WTC11 (cell line): ENCODE measurements at regions not wholly inside any gene's neighbourhood (a gene's known extent, or its start where the extent isn't known, plus 50 kb on each side); places are given as distances from the start of the nearest gene placed in this dataset.
"Not testable (repeated sequence)": the region's sequence is repeated elsewhere in the genome, so short reads cannot be mapped to it uniquely, and the experiment has no call there.

Source experiments
- ATAC-seq: fragments of 200-7000 bp; cut with Tn5 transposase; 2 replicates; pipeline ENCODE4 v1.10.0; 2021; ENCODE audit warnings: mild to moderate bottlenecking, moderate library complexity
- CTCF ChIA-PET: fragments of 300-600 bp; sonication (Branson Sonifier 250); formaldehyde crosslinking; loops from one replicate; lab custom pipeline; 2021; ENCODE audit warnings: antibody characterized with exemption; lab: Charles Lee
- POLR2A ChIA-PET: fragments of 350-600 bp; sonication (Branson Sonifier 250); formaldehyde crosslinking; loops from one replicate; lab custom pipeline; 2021; ENCODE audit warnings: antibody characterized with exemption; lab: Charles Lee
- DNase-seq: peaks from one replicate; pipeline ENCODE4 v3.0.0; 2021; ENCODE audit warnings: low spot score
- H3K27ac Mint-ChIP-seq: 2 replicates; pipeline ENCODE4 v1.8.0; 2021; ENCODE audit warnings: mixed read lengths
- H3K27me3 Mint-ChIP-seq: 2 replicates; pipeline ENCODE4 v1.8.0; 2021; ENCODE audit warnings: low read depth, mild to moderate bottlenecking, moderate library complexity, mixed read lengths
- H3K36me3 Mint-ChIP-seq: 2 replicates; pipeline ENCODE4 v1.8.0; 2021; ENCODE audit warnings: mixed read lengths
- H3K4me1 Mint-ChIP-seq: 2 replicates; pipeline ENCODE4 v1.8.0; 2022; ENCODE audit warnings: mixed read lengths
- H3K4me3 Mint-ChIP-seq: 2 replicates; pipeline ENCODE4 v1.8.0; 2021; ENCODE audit warnings: mild to moderate bottlenecking, moderate library complexity, mixed read lengths
- H3K9me3 Mint-ChIP-seq: 2 replicates; pipeline ENCODE4 v1.8.0; 2021; ENCODE audit warnings: mixed read lengths
- ATF1 ChIP-seq: sonication (generic); formaldehyde crosslinking; IDR thresholded peaks from 2 replicates; pipeline ENCODE4 v1.8.1; 2023; ENCODE audit warnings: mild to moderate bottlenecking, moderate library complexity, missing genetic modification reagents
- ETV6 ChIP-seq: sonication (generic); formaldehyde crosslinking; IDR thresholded peaks from 2 replicates; pipeline ENCODE4 v1.8.1; 2022; ENCODE audit warnings: mild to moderate bottlenecking, missing genetic modification reagents
- MYBL2 ChIP-seq: sonication (generic); formaldehyde crosslinking; IDR thresholded peaks from 2 replicates; pipeline ENCODE4 v1.8.1; 2023; ENCODE audit warnings: mild to moderate bottlenecking, moderate library complexity, missing genetic modification reagents
- OVOL2 ChIP-seq: fragments of 250-450 bp; sonication (Bioruptor Pico); IDR thresholded peaks from 2 replicates; pipeline ENCODE4 v1.9.0; 2021; ENCODE audit warnings: mild to moderate bottlenecking, borderline replicate concordance
- RELA ChIP-seq: sonication (generic); formaldehyde crosslinking; IDR thresholded peaks from 2 replicates; pipeline ENCODE4 v1.8.1; 2022; ENCODE audit warnings: missing genetic modification reagents, mild to moderate bottlenecking, borderline replicate concordance
- TEAD1 ChIP-seq: sonication (generic); formaldehyde crosslinking; IDR thresholded peaks from 2 replicates; pipeline ENCODE4 v1.8.0; 2022; ENCODE audit warnings: mild to moderate bottlenecking, missing genetic modification reagents
- USF2 ChIP-seq: sonication (generic); formaldehyde crosslinking; IDR thresholded peaks from 2 replicates; pipeline ENCODE4 v1.8.1; 2023; ENCODE audit warnings: mild to moderate bottlenecking, missing genetic modification reagents, moderate library complexity
- ZBTB43 ChIP-seq: sonication (generic); formaldehyde crosslinking; IDR thresholded peaks from 2 replicates; pipeline ENCODE4 v1.8.1; 2023; ENCODE audit warnings: mild to moderate bottlenecking, missing genetic modification reagents
- ZNF138 ChIP-seq: sonication (generic); formaldehyde crosslinking; conservative IDR thresholded peaks from 2 replicates; pipeline ENCODE4 v1.8.1; 2022; ENCODE audit warnings: mild to moderate bottlenecking, moderate library complexity, missing genetic modification reagents
- TF ChIP-seq, protein P1 (sequence below): fragments of 250-450 bp; sonication (Bioruptor Pico); IDR thresholded peaks from 2 replicates; pipeline ENCODE4 v1.9.0; 2021; ENCODE audit warnings: mild to moderate bottlenecking
- TF ChIP-seq, protein P2 (sequence below): fragments of 200-600 bp; IDR thresholded peaks from 2 replicates; pipeline ENCODE4 v1.8.0; 2022; ENCODE audit warnings: antibody characterized with exemption
- TF ChIP-seq, protein P3 (sequence below): sonication (generic); formaldehyde crosslinking; IDR thresholded peaks from 2 replicates; pipeline ENCODE4 v1.8.1; 2022; ENCODE audit warnings: low read depth, missing genetic modification reagents, borderline replicate concordance
- TF ChIP-seq, protein P4 (sequence below): sonication (generic); formaldehyde crosslinking; conservative IDR thresholded peaks from 2 replicates; pipeline ENCODE4 v1.8.1; 2023; ENCODE audit warnings: mild to moderate bottlenecking, low read depth, missing genetic modification reagents, moderate library complexity
- TF ChIP-seq, protein P5 (sequence below): fragments of 250-450 bp; sonication (Bioruptor Pico); IDR thresholded peaks from 2 replicates; pipeline ENCODE4 v1.9.0; 2021; ENCODE audit warnings: mild to moderate bottlenecking

DNA sequence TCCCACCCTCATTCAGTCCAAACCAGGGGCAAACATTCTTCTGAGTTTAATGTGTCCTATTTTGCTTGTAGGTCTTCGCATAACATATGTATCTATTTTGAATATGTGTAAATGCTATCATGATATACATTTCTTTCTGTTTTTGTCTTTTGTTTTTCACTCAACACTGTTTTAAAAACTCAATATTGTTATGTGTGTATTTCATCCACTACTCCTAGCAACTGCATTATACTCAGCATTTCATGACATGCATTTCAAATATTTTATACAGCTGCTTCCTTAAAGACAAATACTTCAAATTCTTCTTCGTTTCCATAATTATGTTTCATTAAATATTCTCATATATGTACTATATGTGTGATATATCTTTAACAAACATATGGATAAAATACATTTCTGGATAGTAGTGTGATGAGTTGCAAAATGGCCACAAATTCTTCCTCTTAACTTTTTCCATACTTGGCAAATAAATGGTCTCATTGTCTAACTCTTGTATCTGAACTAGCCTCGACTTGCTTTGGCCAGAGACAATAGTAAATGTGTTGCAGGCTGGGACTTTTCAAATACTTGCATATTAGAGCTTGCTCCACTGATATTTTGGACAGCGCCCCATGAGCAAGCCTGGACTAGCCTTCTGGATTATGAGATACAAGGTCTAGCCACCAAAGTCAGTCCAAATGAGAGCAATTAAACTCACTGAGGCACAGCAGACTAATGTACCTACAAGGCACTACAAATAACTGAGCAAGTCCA is 539.7 kb upstream of the KCND2 start (continued):
- no peak for TF ChIP-seq ZNF138 (CRISPR knock-in tag)

DNA sequence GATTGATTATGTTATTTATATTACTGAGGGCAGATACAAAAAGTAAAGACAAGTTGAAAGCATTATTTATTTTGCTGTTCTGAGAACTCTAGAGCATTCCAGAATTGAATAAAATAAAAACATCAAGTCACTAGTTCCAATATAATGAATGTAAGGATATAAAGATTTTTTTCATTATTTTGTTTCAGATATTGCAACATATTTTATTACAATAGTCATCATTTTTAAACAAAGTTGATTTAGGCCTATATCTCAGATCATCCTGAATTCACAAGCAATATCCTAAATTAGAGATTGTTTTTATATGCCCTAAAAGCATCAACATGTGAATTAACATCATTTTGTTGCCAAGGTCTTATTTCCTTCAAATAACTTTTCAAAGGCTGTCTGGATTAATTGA is 535.6 kb upstream of the KCND2 start:
- no peak overlapping the region for H3K27ac Mint-ChIP-seq
- TF ChIP-seq RELA (CRISPR knock-in tag) (no peak), MYBL2 (CRISPR knock-in tag) (no peak)
- no peak for DNase-seq
- ChIA-PET CTCF (no interaction called here), POLR2A (no interaction called here)
- H3K4me1 Mint-ChIP-seq, result peaks cover 2% of the 10 kb centered on the region
- ATAC-seq, result no peak
- H3K9me3 Mint-ChIP-seq, result no peaks in the 10 kb centered on the region
- no peaks in the 10 kb centered on the region for H3K36me3 Mint-ChIP-seq
- H3K4me3 Mint-ChIP-seq, result no peak overlapping the region
- H3K27me3 Mint-ChIP-seq, result no peaks in the 10 kb centered on the region

DNA sequence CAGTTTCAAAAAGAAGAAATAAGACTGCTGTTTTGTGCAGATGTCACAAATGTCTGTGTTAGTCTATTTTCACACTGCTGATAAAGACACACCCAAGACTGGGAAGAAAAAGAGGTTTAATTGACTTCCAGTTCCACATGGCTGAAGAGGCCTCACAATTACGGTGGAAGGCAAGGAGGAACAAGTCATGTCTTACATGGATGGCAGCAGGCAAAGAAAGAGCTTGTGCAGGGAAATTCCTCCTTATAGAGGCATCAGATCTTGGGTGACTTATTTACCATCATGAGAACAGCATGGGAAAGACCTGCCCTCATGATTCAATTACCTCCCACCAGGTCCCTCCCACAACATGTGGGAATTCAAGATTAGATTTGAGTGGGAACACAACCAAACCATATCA is 527.7 kb upstream of the KCND2 start:
- ATAC-seq, H3K36me3 Mint-ChIP-seq: not testable (repeated sequence)
- peaks cover 10% of the 10 kb centered on the region for H3K4me1 Mint-ChIP-seq

GRCh38 chr7:119748251-119748860 is 524.6 kb upstream of the KCND2 start:
- Mint-ChIP-seq H3K27me3 (no peaks in the 10 kb centered on the region), H3K36me3 (no peaks in the 10 kb centered on the region), H3K4me3 (no peak overlapping the region), H3K4me1 (peaks cover 13% of the 10 kb centered on the region), H3K27ac (no peak overlapping the region), H3K9me3 (peaks cover 7% of the 10 kb centered on the region)
- POLR2A ChIA-PET, result no interaction called here
- DNase-seq (no peak), ATAC-seq (no peak)
- TF ChIP-seq, protein P1, sequence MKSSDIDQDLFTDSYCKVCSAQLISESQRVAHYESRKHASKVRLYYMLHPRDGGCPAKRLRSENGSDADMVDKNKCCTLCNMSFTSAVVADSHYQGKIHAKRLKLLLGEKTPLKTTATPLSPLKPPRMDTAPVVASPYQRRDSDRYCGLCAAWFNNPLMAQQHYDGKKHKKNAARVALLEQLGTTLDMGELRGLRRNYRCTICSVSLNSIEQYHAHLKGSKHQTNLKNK (CRISPR knock-in tag), result no peak
- TF ChIP-seq, protein P2, sequence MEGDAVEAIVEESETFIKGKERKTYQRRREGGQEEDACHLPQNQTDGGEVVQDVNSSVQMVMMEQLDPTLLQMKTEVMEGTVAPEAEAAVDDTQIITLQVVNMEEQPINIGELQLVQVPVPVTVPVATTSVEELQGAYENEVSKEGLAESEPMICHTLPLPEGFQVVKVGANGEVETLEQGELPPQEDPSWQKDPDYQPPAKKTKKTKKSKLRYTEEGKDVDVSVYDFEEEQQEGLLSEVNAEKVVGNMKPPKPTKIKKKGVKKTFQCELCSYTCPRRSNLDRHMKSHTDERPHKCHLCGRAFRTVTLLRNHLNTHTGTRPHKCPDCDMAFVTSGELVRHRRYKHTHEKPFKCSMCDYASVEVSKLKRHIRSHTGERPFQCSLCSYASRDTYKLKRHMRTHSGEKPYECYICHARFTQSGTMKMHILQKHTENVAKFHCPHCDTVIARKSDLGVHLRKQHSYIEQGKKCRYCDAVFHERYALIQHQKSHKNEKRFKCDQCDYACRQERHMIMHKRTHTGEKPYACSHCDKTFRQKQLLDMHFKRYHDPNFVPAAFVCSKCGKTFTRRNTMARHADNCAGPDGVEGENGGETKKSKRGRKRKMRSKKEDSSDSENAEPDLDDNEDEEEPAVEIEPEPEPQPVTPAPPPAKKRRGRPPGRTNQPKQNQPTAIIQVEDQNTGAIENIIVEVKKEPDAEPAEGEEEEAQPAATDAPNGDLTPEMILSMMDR, result no peak
- CTCF ChIA-PET, result no interaction called here

More for the DNA sequence above, 527.7 kb upstream of the KCND2 start:
- H3K4me3 Mint-ChIP-seq, H3K9me3 Mint-ChIP-seq, CTCF ChIA-PET, DNase-seq, POLR2A ChIA-PET, H3K27me3 Mint-ChIP-seq, H3K27ac Mint-ChIP-seq: not testable (repeated sequence)

GRCh38 chr7:119748991-119749390 is 524.0 kb upstream of the KCND2 start:
- H3K4me3 Mint-ChIP-seq, result no peak overlapping the region
- ChIA-PET CTCF (no interaction called here), POLR2A (no interaction called here)
- H3K4me1 Mint-ChIP-seq, result peaks cover 19% of the 10 kb centered on the region
- no peak overlapping the region for H3K27ac Mint-ChIP-seq
- H3K27me3 Mint-ChIP-seq, result no peaks in the 10 kb centered on the region
- no peaks in the 10 kb centered on the region for H3K36me3 Mint-ChIP-seq
- DNase-seq (no peak), ATAC-seq (no peak)
- H3K9me3 Mint-ChIP-seq, result peaks cover 7% of the 10 kb centered on the region
- TF ChIP-seq, protein P3, sequence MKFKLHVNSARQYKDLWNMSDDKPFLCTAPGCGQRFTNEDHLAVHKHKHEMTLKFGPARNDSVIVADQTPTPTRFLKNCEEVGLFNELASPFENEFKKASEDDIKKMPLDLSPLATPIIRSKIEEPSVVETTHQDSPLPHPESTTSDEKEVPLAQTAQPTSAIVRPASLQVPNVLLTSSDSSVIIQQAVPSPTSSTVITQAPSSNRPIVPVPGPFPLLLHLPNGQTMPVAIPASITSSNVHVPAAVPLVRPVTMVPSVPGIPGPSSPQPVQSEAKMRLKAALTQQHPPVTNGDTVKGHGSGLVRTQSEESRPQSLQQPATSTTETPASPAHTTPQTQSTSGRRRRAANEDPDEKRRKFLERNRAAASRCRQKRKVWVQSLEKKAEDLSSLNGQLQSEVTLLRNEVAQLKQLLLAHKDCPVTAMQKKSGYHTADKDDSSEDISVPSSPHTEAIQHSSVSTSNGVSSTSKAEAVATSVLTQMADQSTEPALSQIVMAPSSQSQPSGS (CRISPR knock-in tag), result no peak
- no peak for TF ChIP-seq OVOL2
- TF ChIP-seq ZBTB43, result no peak
- no peak for TF ChIP-seq TEAD1 (CRISPR knock-in tag)
- no peak for TF ChIP-seq ATF1 (CRISPR knock-in tag)
- TF ChIP-seq ETV6 (CRISPR knock-in tag), result no peak
- TF ChIP-seq USF2 (CRISPR knock-in tag), result no peak
- TF ChIP-seq, protein P4, sequence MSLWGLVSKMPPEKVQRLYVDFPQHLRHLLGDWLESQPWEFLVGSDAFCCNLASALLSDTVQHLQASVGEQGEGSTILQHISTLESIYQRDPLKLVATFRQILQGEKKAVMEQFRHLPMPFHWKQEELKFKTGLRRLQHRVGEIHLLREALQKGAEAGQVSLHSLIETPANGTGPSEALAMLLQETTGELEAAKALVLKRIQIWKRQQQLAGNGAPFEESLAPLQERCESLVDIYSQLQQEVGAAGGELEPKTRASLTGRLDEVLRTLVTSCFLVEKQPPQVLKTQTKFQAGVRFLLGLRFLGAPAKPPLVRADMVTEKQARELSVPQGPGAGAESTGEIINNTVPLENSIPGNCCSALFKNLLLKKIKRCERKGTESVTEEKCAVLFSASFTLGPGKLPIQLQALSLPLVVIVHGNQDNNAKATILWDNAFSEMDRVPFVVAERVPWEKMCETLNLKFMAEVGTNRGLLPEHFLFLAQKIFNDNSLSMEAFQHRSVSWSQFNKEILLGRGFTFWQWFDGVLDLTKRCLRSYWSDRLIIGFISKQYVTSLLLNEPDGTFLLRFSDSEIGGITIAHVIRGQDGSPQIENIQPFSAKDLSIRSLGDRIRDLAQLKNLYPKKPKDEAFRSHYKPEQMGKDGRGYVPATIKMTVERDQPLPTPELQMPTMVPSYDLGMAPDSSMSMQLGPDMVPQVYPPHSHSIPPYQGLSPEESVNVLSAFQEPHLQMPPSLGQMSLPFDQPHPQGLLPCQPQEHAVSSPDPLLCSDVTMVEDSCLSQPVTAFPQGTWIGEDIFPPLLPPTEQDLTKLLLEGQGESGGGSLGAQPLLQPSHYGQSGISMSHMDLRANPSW (CRISPR knock-in tag), result no peak
- TF ChIP-seq, protein P5, sequence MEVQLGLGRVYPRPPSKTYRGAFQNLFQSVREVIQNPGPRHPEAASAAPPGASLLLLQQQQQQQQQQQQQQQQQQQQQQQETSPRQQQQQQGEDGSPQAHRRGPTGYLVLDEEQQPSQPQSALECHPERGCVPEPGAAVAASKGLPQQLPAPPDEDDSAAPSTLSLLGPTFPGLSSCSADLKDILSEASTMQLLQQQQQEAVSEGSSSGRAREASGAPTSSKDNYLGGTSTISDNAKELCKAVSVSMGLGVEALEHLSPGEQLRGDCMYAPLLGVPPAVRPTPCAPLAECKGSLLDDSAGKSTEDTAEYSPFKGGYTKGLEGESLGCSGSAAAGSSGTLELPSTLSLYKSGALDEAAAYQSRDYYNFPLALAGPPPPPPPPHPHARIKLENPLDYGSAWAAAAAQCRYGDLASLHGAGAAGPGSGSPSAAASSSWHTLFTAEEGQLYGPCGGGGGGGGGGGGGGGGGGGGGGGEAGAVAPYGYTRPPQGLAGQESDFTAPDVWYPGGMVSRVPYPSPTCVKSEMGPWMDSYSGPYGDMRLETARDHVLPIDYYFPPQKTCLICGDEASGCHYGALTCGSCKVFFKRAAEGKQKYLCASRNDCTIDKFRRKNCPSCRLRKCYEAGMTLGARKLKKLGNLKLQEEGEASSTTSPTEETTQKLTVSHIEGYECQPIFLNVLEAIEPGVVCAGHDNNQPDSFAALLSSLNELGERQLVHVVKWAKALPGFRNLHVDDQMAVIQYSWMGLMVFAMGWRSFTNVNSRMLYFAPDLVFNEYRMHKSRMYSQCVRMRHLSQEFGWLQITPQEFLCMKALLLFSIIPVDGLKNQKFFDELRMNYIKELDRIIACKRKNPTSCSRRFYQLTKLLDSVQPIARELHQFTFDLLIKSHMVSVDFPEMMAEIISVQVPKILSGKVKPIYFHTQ (CRISPR knock-in tag), result no peak
